Endothelial cell of umbilical vein (primary cell): ENCODE measurements at regions not wholly inside any gene's neighbourhood (a gene's known extent, or its start where the extent isn't known, plus 50 kb on each side); places are given as distances from the start of the nearest gene placed in this dataset.

ENCODE experiments used
- EZH2 ChIP-seq: IDR thresholded peaks from 2 replicates; pipeline ENCODE4 v1.6.1; 2012; ENCODE audit warnings: borderline replicate concordance, low read depth, mild to moderate bottlenecking, moderate library complexity, low read length, inconsistent platforms; ENCODE audit not compliant: severe bottlenecking
- FOS ChIP-seq: IDR thresholded peaks from 2 replicates; pipeline ENCODE4 v1.6.1; 2011; ENCODE audit warnings: mild to moderate bottlenecking, low read length, moderate library complexity, borderline replicate concordance; ENCODE audit not compliant: insufficient read depth
- JUN ChIP-seq: IDR thresholded peaks from 2 replicates; pipeline ENCODE4 v1.6.1; 2011; ENCODE audit warnings: borderline replicate concordance, low read depth; ENCODE audit not compliant: insufficient read length, insufficient read depth
- MYC ChIP-seq: IDR thresholded peaks from one replicate; pipeline ENCODE4 v1.6.1; 2011; ENCODE audit warnings: mild to moderate bottlenecking, low read depth, low read length
- POLR2AphosphoS5 ChIP-seq: IDR thresholded peaks from 2 replicates; pipeline ENCODE4 v1.6.1; 2012; ENCODE audit warnings: low read depth, mild to moderate bottlenecking, control low read depth, low read length, moderate library complexity; ENCODE audit not compliant: insufficient read depth
- TF ChIP-seq, protein P1 (sequence below), 2 donors: IDR thresholded peaks; 1 replicate in 1 of 2; 2 replicates in 1 of 2; pipeline ENCODE4 v1.5.1; 2011; ENCODE audit warnings: low read length in 2 of 2, mild to moderate bottlenecking in 2 of 2, moderate library complexity in 2 of 2, control low read depth in 1 of 2, inconsistent platforms in 1 of 2, low read depth in 1 of 2; ENCODE audit not compliant: insufficient read depth in 1 of 2; ENCODE audit errors: extremely low read depth in 1 of 2

- TF ChIP-seq, protein P1, sequence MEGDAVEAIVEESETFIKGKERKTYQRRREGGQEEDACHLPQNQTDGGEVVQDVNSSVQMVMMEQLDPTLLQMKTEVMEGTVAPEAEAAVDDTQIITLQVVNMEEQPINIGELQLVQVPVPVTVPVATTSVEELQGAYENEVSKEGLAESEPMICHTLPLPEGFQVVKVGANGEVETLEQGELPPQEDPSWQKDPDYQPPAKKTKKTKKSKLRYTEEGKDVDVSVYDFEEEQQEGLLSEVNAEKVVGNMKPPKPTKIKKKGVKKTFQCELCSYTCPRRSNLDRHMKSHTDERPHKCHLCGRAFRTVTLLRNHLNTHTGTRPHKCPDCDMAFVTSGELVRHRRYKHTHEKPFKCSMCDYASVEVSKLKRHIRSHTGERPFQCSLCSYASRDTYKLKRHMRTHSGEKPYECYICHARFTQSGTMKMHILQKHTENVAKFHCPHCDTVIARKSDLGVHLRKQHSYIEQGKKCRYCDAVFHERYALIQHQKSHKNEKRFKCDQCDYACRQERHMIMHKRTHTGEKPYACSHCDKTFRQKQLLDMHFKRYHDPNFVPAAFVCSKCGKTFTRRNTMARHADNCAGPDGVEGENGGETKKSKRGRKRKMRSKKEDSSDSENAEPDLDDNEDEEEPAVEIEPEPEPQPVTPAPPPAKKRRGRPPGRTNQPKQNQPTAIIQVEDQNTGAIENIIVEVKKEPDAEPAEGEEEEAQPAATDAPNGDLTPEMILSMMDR (IDR thresholded peaks at IDR 0.05; ENCODE audit: extremely low read depth in 1 of 2, insufficient read depth in 1 of 2, low read depth in 1 of 2, low read length in 2 of 2), result no peak
- TF ChIP-seq EZH2 (no peak), JUN (no peak), MYC (no peak), POLR2AphosphoS5 (no peak), FOS (no peak)
These were observed 444.8 kb downstream of the TTLL7 start for GRCh38 chr1:83554174-83554573.
